ENCODE measurements at regions not wholly inside any gene's neighbourhood (a gene's known extent, or its start where the extent isn't known, plus 50 kb on each side); places are given as distances from the start of the nearest gene placed in this dataset.
"Not testable (repeated sequence)": the region's sequence is repeated elsewhere in the genome, so short reads cannot be mapped to it uniquely, and the experiment has no call there.

GRCh38 chr5:125912028-125912427, 511.2 kb upstream of the GRAMD2B start:
- DNase-seq = no peak

GRCh38 chr5:125913200-125913599, 510.0 kb upstream of the GRAMD2B start:
- DNase-seq = no peak

GRCh38 chr5:125914471-125914870, 508.7 kb upstream of the GRAMD2B start:
- no peak for DNase-seq

GRCh38 chr5:125923958-125924357, 499.3 kb upstream of the GRAMD2B start:
- not testable (repeated sequence) for DNase-seq

- DNase-seq = no peak
These were observed 497.0 kb upstream of the GRAMD2B start for GRCh38 chr5:125926172-125926571.

- no peak for DNase-seq
These were observed 494.5 kb upstream of the GRAMD2B start for GRCh38 chr5:125928663-125929062.

GRCh38 chr5:125950012-125950615, 473.1 kb upstream of the GRAMD2B start:
- DNase-seq = no peak

- DNase-seq = no peak
These were observed 462.1 kb upstream of the GRAMD2B start for GRCh38 chr5:125961150-125961549.

GRCh38 chr5:125965577-125965976, 457.6 kb upstream of the GRAMD2B start:
- DNase-seq = no peak

- no peak for DNase-seq
These were observed 455.6 kb upstream of the GRAMD2B start for GRCh38 chr5:125967576-125967975.

- DNase-seq = no peak
These were observed 454.0 kb upstream of the GRAMD2B start for GRCh38 chr5:125969011-125969813.

- no peak for DNase-seq
These were observed 453.4 kb upstream of the GRAMD2B start for GRCh38 chr5:125969814-125970171.

GRCh38 chr5:125970631-125971307, 452.4 kb upstream of the GRAMD2B start:
- no peak for DNase-seq

- DNase-seq = no peak
These were observed 450.5 kb upstream of the GRAMD2B start for GRCh38 chr5:125972706-125973105.

GRCh38 chr5:125974679-125975078, 448.5 kb upstream of the GRAMD2B start:
- DNase-seq = no peak

GRCh38 chr5:125976421-125977000, 446.7 kb upstream of the GRAMD2B start:
- no peak for DNase-seq

GRCh38 chr5:125978015-125978414, 445.2 kb upstream of the GRAMD2B start:
- no peak for DNase-seq

- no peak for DNase-seq
These were observed 443.6 kb upstream of the GRAMD2B start for GRCh38 chr5:125979636-125980035.

GRCh38 chr5:125981016-125981415, 442.2 kb upstream of the GRAMD2B start:
- no peak for DNase-seq

GRCh38 chr5:125987677-125988255, 435.4 kb upstream of the GRAMD2B start:
- no peak for DNase-seq

GRCh38 chr5:125992050-125992449, 431.2 kb upstream of the GRAMD2B start:
- no peak for DNase-seq

GRCh38 chr5:125999271-126000030, 423.8 kb upstream of the GRAMD2B start:
- DNase-seq = not testable (repeated sequence)

- DNase-seq = no peak
These were observed 422.7 kb upstream of the GRAMD2B start for GRCh38 chr5:126000507-126000906.

Data from activated CD4-positive, CD25-positive, alpha-beta regulatory T cell treated with anti-CD3 and anti-CD28 coated beads, Interleukin-2, amount 50 U/mL, for 72 hours (primary cell).